ENCODE measurements at regions not wholly inside any gene's neighbourhood (a gene's known extent, or its start where the extent isn't known, plus 50 kb on each side); places are given as distances from the start of the nearest gene placed in this dataset.
A peak's percentile ranks its signal among the peaks of the same experiment; 100 is the strongest.

DNA sequence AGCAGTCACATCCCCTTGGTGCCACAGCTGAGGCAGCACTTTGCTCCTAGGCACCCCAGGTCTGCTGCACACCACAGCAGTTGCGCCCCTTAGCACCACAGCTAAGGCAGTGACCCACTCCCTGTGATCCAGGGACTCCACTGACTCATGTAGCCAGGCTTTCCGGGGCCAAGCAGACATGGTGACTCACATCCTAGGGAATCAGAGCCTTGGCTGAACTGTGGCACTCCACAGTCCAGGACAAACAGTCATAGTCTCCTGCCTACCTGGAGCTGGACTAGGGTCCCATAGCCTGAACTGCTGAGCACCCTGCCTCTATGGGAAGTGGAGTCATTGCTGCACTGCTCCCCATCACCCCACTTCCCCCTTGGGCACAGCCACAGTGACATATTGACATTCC, 338.7 kb downstream of the NPR3 start:
- no peaks in the 10 kb centered on the region for H3K36me3 ChIP-seq
- no peak overlapping the region for H3K4me3 ChIP-seq
- no peak overlapping the region for H3K27ac ChIP-seq
- TF ChIP-seq POLR2A (IDR thresholded peaks at IDR 0.05) (no peak), CTCF (IDR thresholded peaks at IDR 0.05) (no peak), POLR2AphosphoS5 (IDR thresholded peaks at IDR 0.05; ENCODE audit: insufficient read depth in 1 of 2, low read depth in 1 of 2) (no peak)
- no peaks in the 10 kb centered on the region for H3K4me1 ChIP-seq
- peaks cover 4% of the 10 kb centered on the region for H3K9me3 ChIP-seq
- no peaks in the 10 kb centered on the region for H3K27me3 ChIP-seq
- intact Hi-C loops (cut with DNase I), result no loop called here
- DNase-seq (ENCODE audit: extremely low spot score in 2 of 2), result no peak

DNA sequence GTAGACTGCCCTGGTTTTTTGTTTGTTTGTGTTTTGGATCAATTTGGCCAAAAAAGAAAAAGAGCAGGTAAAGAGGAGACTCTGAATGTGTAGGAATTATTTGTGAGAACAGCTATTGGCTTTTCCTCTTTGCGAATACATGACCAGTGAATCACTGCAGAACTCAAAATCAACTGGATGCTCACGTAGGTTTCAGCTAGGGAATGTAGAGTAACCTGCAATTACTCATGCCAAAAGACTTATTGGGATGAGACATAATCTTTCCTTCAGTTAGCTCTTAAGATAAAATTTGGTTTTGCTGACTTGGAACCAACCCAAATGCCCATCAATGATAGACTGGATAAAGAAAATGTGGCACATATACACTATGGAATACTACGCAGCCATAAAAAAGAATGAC, 348.0 kb downstream of the NPR3 start:
- Histone ChIP-seq H3K27ac (no peak overlapping the region), H3K27me3 (no peaks in the 10 kb centered on the region), H3K9me3 (peaks cover 5% of the 10 kb centered on the region), H3K4me1 (no peaks in the 10 kb centered on the region), H3K36me3 (no peaks in the 10 kb centered on the region), H3K4me3 (no peak overlapping the region)
- no peak for DNase-seq (ENCODE audit: extremely low spot score in 2 of 2)
- TF ChIP-seq POLR2A (IDR thresholded peaks at IDR 0.05) (no peak), POLR2AphosphoS5 (IDR thresholded peaks at IDR 0.05; ENCODE audit: insufficient read depth in 1 of 2, low read depth in 1 of 2) (no peak), CTCF (IDR thresholded peaks at IDR 0.05) (no peak)
- intact Hi-C loops (cut with DNase I), result no loop called here

- intact Hi-C loops (cut with DNase I), result no loop called here
- no peak for DNase-seq (ENCODE audit: extremely low spot score in 2 of 2)
- no peaks in the 10 kb centered on the region for H3K4me1 ChIP-seq
Measured at GRCh38 chr5:33065131-33065530, 354.0 kb downstream of the NPR3 start.

DNA sequence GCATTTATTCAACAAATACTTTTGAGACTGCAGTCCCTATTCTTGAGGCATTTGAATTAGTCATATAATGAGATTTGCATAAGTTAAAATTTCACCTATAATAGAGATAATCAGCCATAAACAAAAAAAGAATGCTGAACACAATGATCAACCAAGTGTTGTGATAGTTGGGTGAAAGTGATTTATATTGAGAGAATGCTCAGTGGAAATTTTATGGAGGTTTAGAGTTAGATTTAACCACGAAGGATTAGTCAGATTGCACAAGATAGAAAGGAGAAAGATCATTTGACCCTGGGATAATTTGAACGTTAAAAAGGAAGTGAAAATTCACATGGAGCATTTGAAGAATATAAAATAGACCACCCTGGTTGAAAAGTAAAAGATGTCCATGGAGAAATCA, 356.2 kb downstream of the NPR3 start:
- intact Hi-C loops (cut with DNase I), result no loop called here
- H3K4me1 ChIP-seq, result no peaks in the 10 kb centered on the region
- H3K9me3 ChIP-seq, result no peaks in the 10 kb centered on the region
- no peak overlapping the region for H3K27ac ChIP-seq
- no peak for DNase-seq (ENCODE audit: extremely low spot score in 2 of 2)
- TF ChIP-seq CTCF (IDR thresholded peaks at IDR 0.05) (no peak), POLR2A (IDR thresholded peaks at IDR 0.05) (no peak), POLR2AphosphoS5 (IDR thresholded peaks at IDR 0.05; ENCODE audit: insufficient read depth in 1 of 2, low read depth in 1 of 2) (no peak)
- H3K27me3 ChIP-seq, result no peaks in the 10 kb centered on the region
- H3K36me3 ChIP-seq, result no peaks in the 10 kb centered on the region
- H3K4me3 ChIP-seq, result no peak overlapping the region

More at GRCh38 chr5:33065131-33065530, 354.0 kb downstream of the NPR3 start:
- Histone ChIP-seq H3K27me3 (no peaks in the 10 kb centered on the region), H3K9me3 (no peaks in the 10 kb centered on the region), H3K36me3 (no peaks in the 10 kb centered on the region), H3K27ac (no peak overlapping the region), H3K4me3 (no peak overlapping the region)
- TF ChIP-seq POLR2AphosphoS5 (IDR thresholded peaks at IDR 0.05; ENCODE audit: insufficient read depth in 1 of 2, low read depth in 1 of 2) (no peak), POLR2A (IDR thresholded peaks at IDR 0.05) (no peak), CTCF (IDR thresholded peaks at IDR 0.05) (no peak)

GRCh38 chr5:33068786-33069185, 357.7 kb downstream of the NPR3 start:
- H3K36me3 ChIP-seq, result no peaks in the 10 kb centered on the region
- no peaks in the 10 kb centered on the region for H3K9me3 ChIP-seq
- DNase-seq (ENCODE audit: extremely low spot score in 2 of 2), result no peak
- H3K4me3 ChIP-seq, result no peak overlapping the region
- intact Hi-C loops (cut with DNase I), result no loop called here
- no peaks in the 10 kb centered on the region for H3K27me3 ChIP-seq
- TF ChIP-seq POLR2A (IDR thresholded peaks at IDR 0.05) (no peak), CTCF (IDR thresholded peaks at IDR 0.05) (no peak), POLR2AphosphoS5 (IDR thresholded peaks at IDR 0.05; ENCODE audit: insufficient read depth in 1 of 2, low read depth in 1 of 2) (peak in 1 of 2 donors; percentile 37)
- H3K27ac ChIP-seq, result no peak overlapping the region
- H3K4me1 ChIP-seq, result no peaks in the 10 kb centered on the region

Measured in vagina (tissue), 2 donors.